ENCODE measurements at regions not wholly inside any gene's neighbourhood (a gene's known extent, or its start where the extent isn't known, plus 50 kb on each side); places are given as distances from the start of the nearest gene placed in this dataset.

DNA sequence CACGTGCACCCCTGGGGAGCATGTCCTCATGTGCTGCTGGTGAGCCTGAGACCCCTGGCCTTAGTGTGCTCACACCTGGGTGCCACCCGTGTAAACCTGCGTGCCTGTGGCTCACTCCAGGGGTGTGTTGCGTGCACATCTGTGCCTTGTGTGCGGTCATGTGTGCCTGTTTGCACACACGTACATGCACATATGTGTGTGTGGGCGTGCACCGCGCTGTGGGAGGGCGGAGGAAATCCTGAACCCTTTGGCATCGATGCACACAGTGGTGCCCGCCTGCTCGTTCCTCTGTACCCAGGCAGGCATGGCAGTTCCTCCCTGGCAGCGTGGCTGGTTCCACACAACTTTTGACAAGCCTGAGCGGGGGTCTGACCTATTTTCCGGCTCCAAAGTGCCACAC lies 1181.9 kb downstream of the BRD1 start:
- 79% methylated on average over 16 of the region's 16 CpGs for WGBS (ENCODE audit: insufficient coverage)
- no peak overlapping the region for H3K4me3 Mint-ChIP-seq
- intact Hi-C loops (cut with micrococcal nuclease) = no loop called here

GRCh38 chr22:48644997-48645396 lies 1182.7 kb downstream of the BRD1 start:
- no peak for DNase-seq
- Mint-ChIP-seq H3K9me3 (no peaks in the 10 kb centered on the region), H3K36me3 (no peaks in the 10 kb centered on the region), H3K27ac (no peak overlapping the region), H3K4me1 (no peaks in the 10 kb centered on the region), H3K27me3 (ENCODE audit: low read depth in 2 of 2) (no peaks in the 10 kb centered on the region), H3K4me3 (no peak overlapping the region)
- intact Hi-C loops (cut with micrococcal nuclease) = no loop called here
- Histone ChIP-seq H3K4me3 (ENCODE audit: low read length) (no peak overlapping the region), H3K27ac (ENCODE audit: low read length) (no peak overlapping the region), H3K4me1 (ENCODE audit: control insufficient read depth, insufficient read depth, low read length) (no peaks in the 10 kb centered on the region), H3K27me3 (ENCODE audit: control insufficient read depth, insufficient read depth, low read length) (no peaks in the 10 kb centered on the region), H3K9me3 (ENCODE audit: control insufficient read depth, insufficient read depth, low read length) (no peaks in the 10 kb centered on the region), H3K36me3 (ENCODE audit: control insufficient read depth, insufficient read depth, low read length) (no peaks in the 10 kb centered on the region)
- no peak for ATAC-seq
- TF ChIP-seq, protein P1, sequence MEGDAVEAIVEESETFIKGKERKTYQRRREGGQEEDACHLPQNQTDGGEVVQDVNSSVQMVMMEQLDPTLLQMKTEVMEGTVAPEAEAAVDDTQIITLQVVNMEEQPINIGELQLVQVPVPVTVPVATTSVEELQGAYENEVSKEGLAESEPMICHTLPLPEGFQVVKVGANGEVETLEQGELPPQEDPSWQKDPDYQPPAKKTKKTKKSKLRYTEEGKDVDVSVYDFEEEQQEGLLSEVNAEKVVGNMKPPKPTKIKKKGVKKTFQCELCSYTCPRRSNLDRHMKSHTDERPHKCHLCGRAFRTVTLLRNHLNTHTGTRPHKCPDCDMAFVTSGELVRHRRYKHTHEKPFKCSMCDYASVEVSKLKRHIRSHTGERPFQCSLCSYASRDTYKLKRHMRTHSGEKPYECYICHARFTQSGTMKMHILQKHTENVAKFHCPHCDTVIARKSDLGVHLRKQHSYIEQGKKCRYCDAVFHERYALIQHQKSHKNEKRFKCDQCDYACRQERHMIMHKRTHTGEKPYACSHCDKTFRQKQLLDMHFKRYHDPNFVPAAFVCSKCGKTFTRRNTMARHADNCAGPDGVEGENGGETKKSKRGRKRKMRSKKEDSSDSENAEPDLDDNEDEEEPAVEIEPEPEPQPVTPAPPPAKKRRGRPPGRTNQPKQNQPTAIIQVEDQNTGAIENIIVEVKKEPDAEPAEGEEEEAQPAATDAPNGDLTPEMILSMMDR (IDR thresholded peaks at IDR 0.05) = no peak
- WGBS (ENCODE audit: insufficient coverage) = 81% methylated on average over 6 of the region's 6 CpGs

More for the DNA sequence above, 1181.9 kb downstream of the BRD1 start:
- no peak for ATAC-seq
- DNase-seq = no peak
- Mint-ChIP-seq H3K9me3 (no peaks in the 10 kb centered on the region), H3K27ac (no peak overlapping the region), H3K4me1 (no peaks in the 10 kb centered on the region), H3K27me3 (ENCODE audit: low read depth in 2 of 2) (no peaks in the 10 kb centered on the region), H3K36me3 (no peaks in the 10 kb centered on the region)
- Histone ChIP-seq H3K4me1 (ENCODE audit: control insufficient read depth, insufficient read depth, low read length) (no peaks in the 10 kb centered on the region), H3K27ac (ENCODE audit: low read length) (no peak overlapping the region), H3K4me3 (ENCODE audit: low read length) (no peak overlapping the region), H3K27me3 (ENCODE audit: control insufficient read depth, insufficient read depth, low read length) (no peaks in the 10 kb centered on the region), H3K9me3 (ENCODE audit: control insufficient read depth, insufficient read depth, low read length) (no peaks in the 10 kb centered on the region), H3K36me3 (ENCODE audit: control insufficient read depth, insufficient read depth, low read length) (no peaks in the 10 kb centered on the region)
- TF ChIP-seq, protein P1 (IDR thresholded peaks at IDR 0.05) = no peak

DNA sequence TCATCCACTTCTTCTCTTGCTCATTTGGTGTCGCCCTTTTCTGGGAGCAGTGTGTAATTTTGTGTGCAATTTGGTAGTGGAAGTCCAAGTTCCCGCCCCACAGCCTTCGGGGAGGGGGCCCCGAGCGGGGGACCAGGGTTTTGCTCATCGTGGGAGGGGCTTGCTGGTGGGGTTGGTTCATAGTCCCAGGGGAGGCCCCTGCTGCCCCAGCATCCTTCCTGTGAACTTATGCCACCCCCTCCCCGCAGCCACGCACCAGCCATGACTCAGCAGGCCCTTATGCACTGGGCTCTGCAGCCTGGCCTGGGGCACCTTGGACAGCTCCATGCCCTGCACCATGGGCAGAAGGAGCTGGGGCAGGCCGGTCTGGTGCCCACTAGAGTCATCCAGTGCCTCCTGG lies 1183.6 kb downstream of the BRD1 start:
- no peaks in the 10 kb centered on the region for H3K4me1 ChIP-seq (ENCODE audit: control insufficient read depth, insufficient read depth, low read length)
- DNase-seq (no peak), ATAC-seq (no peak)
- Mint-ChIP-seq H3K4me1 (no peaks in the 10 kb centered on the region), H3K36me3 (no peaks in the 10 kb centered on the region), H3K27me3 (ENCODE audit: low read depth in 2 of 2) (no peaks in the 10 kb centered on the region), H3K9me3 (no peaks in the 10 kb centered on the region), H3K4me3 (no peak overlapping the region), H3K27ac (no peak overlapping the region)
- intact Hi-C loops (cut with micrococcal nuclease) = no loop called here
- H3K36me3 ChIP-seq (ENCODE audit: control insufficient read depth, insufficient read depth, low read length) = no peaks in the 10 kb centered on the region
- H3K9me3 ChIP-seq (ENCODE audit: control insufficient read depth, insufficient read depth, low read length) = no peaks in the 10 kb centered on the region
- no peak overlapping the region for H3K4me3 ChIP-seq (ENCODE audit: low read length)
- H3K27me3 ChIP-seq (ENCODE audit: control insufficient read depth, insufficient read depth, low read length) = no peaks in the 10 kb centered on the region
- TF ChIP-seq, protein P1 (IDR thresholded peaks at IDR 0.05) = no peak
- WGBS (ENCODE audit: insufficient coverage) = 18% methylated on average over 9 of the region's 9 CpGs
- H3K27ac ChIP-seq (ENCODE audit: low read length) = no peak overlapping the region

GRCh38 chr22:48643066-48643731 lies 1184.5 kb downstream of the BRD1 start:
- H3K36me3 Mint-ChIP-seq = no peaks in the 10 kb centered on the region
- Histone ChIP-seq H3K4me3 (ENCODE audit: low read length) (no peak overlapping the region), H3K36me3 (ENCODE audit: control insufficient read depth, insufficient read depth, low read length) (no peaks in the 10 kb centered on the region), H3K27ac (ENCODE audit: low read length) (no peak overlapping the region), H3K27me3 (ENCODE audit: control insufficient read depth, insufficient read depth, low read length) (no peaks in the 10 kb centered on the region), H3K9me3 (ENCODE audit: control insufficient read depth, insufficient read depth, low read length) (no peaks in the 10 kb centered on the region), H3K4me1 (ENCODE audit: control insufficient read depth, insufficient read depth, low read length) (no peaks in the 10 kb centered on the region)
- 93% methylated on average over 23 of the region's 23 CpGs for WGBS (ENCODE audit: insufficient coverage)
- H3K4me3 Mint-ChIP-seq = no peak overlapping the region
- DNase-seq = no peak
- no peaks in the 10 kb centered on the region for H3K9me3 Mint-ChIP-seq
- H3K27me3 Mint-ChIP-seq (ENCODE audit: low read depth in 2 of 2) = no peaks in the 10 kb centered on the region
- ATAC-seq = no peak
- intact Hi-C loops (cut with micrococcal nuclease) = no loop called here
- TF ChIP-seq, protein P1 (IDR thresholded peaks at IDR 0.05) = no peak
- H3K27ac Mint-ChIP-seq = no peak overlapping the region
- H3K4me1 Mint-ChIP-seq = no peaks in the 10 kb centered on the region
